Neural progenitor cell (in vitro differentiated cells): ENCODE measurements at regions not wholly inside any gene's neighbourhood (a gene's known extent, or its start where the extent isn't known, plus 50 kb on each side); places are given as distances from the start of the nearest gene placed in this dataset.
A peak's percentile ranks its signal among the peaks of the same experiment; 100 is the strongest.
"Not testable (repeated sequence)": the region's sequence is repeated elsewhere in the genome, so short reads cannot be mapped to it uniquely, and the experiment has no call there.

Experiments used
- DNase-seq: peaks from one replicate; pipeline ENCODE4 v3.0.0-alpha.2; 2016; ENCODE audit warnings: low spot score
- H2AFZ ChIP-seq: fragments of 200-600 bp; sonication (generic); replicated peaks from 2 replicates; pipeline ENCODE4 v1.6.1; 2016; ENCODE audit warnings: antibody characterized with exemption
- H3F3A ChIP-seq: fragments of 200-600 bp; sonication (generic); 2 replicates; pipeline ENCODE4 v1.6.1; 2016; ENCODE audit warnings: antibody characterized with exemption, low read depth
- H3K27ac ChIP-seq: fragments of 200-600 bp; sonication (generic); 2 replicates; pipeline ENCODE4 v1.5.1; 2016; ENCODE audit warnings: mild to moderate bottlenecking
- H3K27me3 ChIP-seq: fragments of 200-600 bp; sonication (generic); 2 replicates; pipeline ENCODE4 v1.6.1; 2016; ENCODE audit warnings: mild to moderate bottlenecking, moderate library complexity
- H3K36me3 ChIP-seq: fragments of 200-600 bp; sonication (generic); 2 replicates; pipeline ENCODE4 v1.5.1; 2016
- H3K4me1 ChIP-seq: fragments of 200-600 bp; sonication (generic); 2 replicates; pipeline ENCODE4 v1.6.1; 2016; ENCODE audit warnings: mixed run types
- H3K4me2 ChIP-seq: fragments of 200-600 bp; sonication (generic); 2 replicates; pipeline ENCODE4 v1.6.1; 2016
- H3K4me3 ChIP-seq: fragments of 200-600 bp; sonication (generic); 2 replicates; pipeline ENCODE4 v1.5.1; 2016
- H3K79me2 ChIP-seq: fragments of 200-600 bp; sonication (generic); 2 replicates; pipeline ENCODE4 v1.6.1; 2016; ENCODE audit warnings: low read depth
- H3K9ac ChIP-seq: fragments of 200-600 bp; sonication (generic); 2 replicates; pipeline ENCODE4 v1.6.1; 2016
- H3K9me3 ChIP-seq: fragments of 200-600 bp; sonication (generic); 2 replicates; pipeline ENCODE4 v1.5.1; 2016; ENCODE audit warnings: low read depth
- H4K20me1 ChIP-seq: fragments of 200-600 bp; sonication (generic); 2 replicates; pipeline ENCODE4 v1.6.1; 2016; ENCODE audit warnings: low read depth
- H3K27ac Mint-ChIP-seq: 3 replicates; pipeline ENCODE4 v1.8.0; 2021; ENCODE audit warnings: mixed read lengths
- H3K27me3 Mint-ChIP-seq: 2 replicates; pipeline ENCODE4 v1.8.0; 2022; ENCODE audit warnings: low read depth, mild to moderate bottlenecking, inconsistent platforms, moderate library complexity, mixed read lengths; ENCODE audit not compliant: insufficient read depth
- H3K36me3 Mint-ChIP-seq: 3 replicates; pipeline ENCODE4 v1.8.0; 2021; ENCODE audit warnings: mixed read lengths
- H3K4me1 Mint-ChIP-seq: 3 replicates; pipeline ENCODE4 v1.8.0; 2021; ENCODE audit warnings: mixed read lengths
- H3K4me3 Mint-ChIP-seq: 3 replicates; pipeline ENCODE4 v1.8.0; 2021; ENCODE audit warnings: mild to moderate bottlenecking, moderate library complexity, mixed read lengths
- H3K9me3 Mint-ChIP-seq: 3 replicates; pipeline ENCODE4 v1.8.0; 2020; ENCODE audit warnings: mixed read lengths
- CTCF ChIP-seq: fragments of 200-600 bp; sonication (generic); IDR thresholded peaks from 2 replicates; pipeline ENCODE4 v1.5.1; 2017; ENCODE audit warnings: antibody characterized with exemption, mild to moderate bottlenecking
- EZH2 ChIP-seq: fragments of 200-600 bp; sonication (generic); IDR thresholded peaks from 2 replicates; pipeline ENCODE4 v1.6.1; 2017; ENCODE audit warnings: antibody characterized with exemption, mild to moderate bottlenecking, moderate library complexity
- EZH2phosphoT487 ChIP-seq: fragments of 200-600 bp; sonication (generic); IDR thresholded peaks from 2 replicates; pipeline ENCODE4 v1.6.1; 2017; ENCODE audit warnings: antibody characterized with exemption

GRCh38 chr14:105700146-105700545 is 173.8 kb downstream of the TMEM121 start:
- not testable (repeated sequence) for H4K20me1 ChIP-seq, H3K4me1 Mint-ChIP-seq, H2AFZ ChIP-seq, H3K27ac ChIP-seq, H3K36me3 ChIP-seq, H3K4me2 ChIP-seq, DNase-seq, H3K27ac Mint-ChIP-seq, H3K9me3 ChIP-seq, H3K27me3 ChIP-seq, H3K9ac ChIP-seq, H3K4me1 ChIP-seq, H3K4me3 ChIP-seq, H3F3A ChIP-seq, H3K36me3 Mint-ChIP-seq, H3K79me2 ChIP-seq, H3K27me3 Mint-ChIP-seq
- peaks cover 32% of the 10 kb centered on the region for H3K9me3 Mint-ChIP-seq
- H3K4me3 Mint-ChIP-seq: peak overlapping the region; percentile 9

- H2AFZ ChIP-seq: no peak overlapping the region
- H3K79me2 ChIP-seq: no peaks in the 10 kb centered on the region
- peaks cover 34% of the 10 kb centered on the region for H3K9me3 Mint-ChIP-seq
- no peaks in the 10 kb centered on the region for H3F3A ChIP-seq
- TF ChIP-seq CTCF (no peak), EZH2 (no peak), EZH2phosphoT487 (no peak)
- H3K4me2 ChIP-seq: no peak overlapping the region
- H3K9me3 ChIP-seq: no peaks in the 10 kb centered on the region
- no peak overlapping the region for H3K27ac ChIP-seq
- no peaks in the 10 kb centered on the region for H3K27me3 ChIP-seq
- no peak for DNase-seq
- no peak overlapping the region for H3K27ac Mint-ChIP-seq
- H3K4me3 ChIP-seq: no peak overlapping the region
- H3K27me3 Mint-ChIP-seq: peaks cover 5% of the 10 kb centered on the region
- peaks cover 2% of the 10 kb centered on the region for H3K36me3 Mint-ChIP-seq
- H3K4me1 ChIP-seq: no peaks in the 10 kb centered on the region
- peak overlapping the region; percentile 9 for H3K4me3 Mint-ChIP-seq
- H3K9ac ChIP-seq: no peak overlapping the region
- H4K20me1 ChIP-seq: no peaks in the 10 kb centered on the region
- no peaks in the 10 kb centered on the region for H3K4me1 Mint-ChIP-seq
- no peaks in the 10 kb centered on the region for H3K36me3 ChIP-seq
Observed at GRCh38 chr14:105700622-105701288, 174.4 kb downstream of the TMEM121 start.

- H3K4me3 Mint-ChIP-seq: no peak overlapping the region
- H3K9me3 ChIP-seq: no peaks in the 10 kb centered on the region
Observed at GRCh38 chr14:105701456-105702274, 175.3 kb downstream of the TMEM121 start.

More at GRCh38 chr14:105701456-105702274, 175.3 kb downstream of the TMEM121 start:
- DNase-seq: no peak
- no peak for TF ChIP-seq EZH2phosphoT487
- TF ChIP-seq EZH2: no peak
- no peak for TF ChIP-seq CTCF
- H3K79me2 ChIP-seq: no peaks in the 10 kb centered on the region
- H4K20me1 ChIP-seq: no peaks in the 10 kb centered on the region
- no peak overlapping the region for H3K4me2 ChIP-seq
- H3K36me3 ChIP-seq: no peaks in the 10 kb centered on the region
- no peak overlapping the region for H3K4me3 ChIP-seq
- no peak overlapping the region for H3K27ac ChIP-seq
- H3K27me3 ChIP-seq: no peaks in the 10 kb centered on the region
- Mint-ChIP-seq H3K9me3 (peaks cover 34% of the 10 kb centered on the region), H3K4me1 (no peaks in the 10 kb centered on the region), H3K27me3 (peaks cover 5% of the 10 kb centered on the region), H3K27ac (no peak overlapping the region), H3K36me3 (peaks cover 2% of the 10 kb centered on the region)
- no peak overlapping the region for H3K9ac ChIP-seq
- H2AFZ ChIP-seq: no peak overlapping the region
- H3K4me1 ChIP-seq: no peaks in the 10 kb centered on the region
- no peaks in the 10 kb centered on the region for H3F3A ChIP-seq
